IMR-90 (cell line): ENCODE measurements at regions not wholly inside any gene's neighbourhood (a gene's known extent, or its start where the extent isn't known, plus 50 kb on each side); places are given as distances from the start of the nearest gene placed in this dataset.

ENCODE experiments used
- ATAC-seq: fragments of 200-7000 bp; cut with Tn5 transposase; 2 replicates; pipeline ENCODE4 v1.9.1; 2020; ENCODE audit warnings: low read depth, mild to moderate bottlenecking, moderate library complexity
- BruUV-seq: library from RNA; stranded (reverse); fragments of 400-500 nt; replicated peaks from 2 replicates; lab custom pipeline; 2021; lab: Mats Ljungman, UMichigan
- CTCF ChIA-PET: fragments of 300-600 bp; formaldehyde crosslinking; extraction: SDS; loops from one replicate; lab custom pipeline; 2021; ENCODE audit warnings: antibody characterized with exemption; lab: Yijun Ruan, JAX
- POLR2A ChIA-PET: fragments of 300-600 bp; sonication (Branson Sonifier 250); formaldehyde crosslinking; loops from one replicate; lab custom pipeline; 2022; ENCODE audit warnings: antibody characterized with exemption; ENCODE audit not compliant: unreplicated experiment; lab: Charles Lee
- DNase-seq: peaks from one replicate; pipeline ENCODE4 v3.0.0; 2013
- H2AFZ ChIP-seq: replicated peaks from 2 replicates; pipeline ENCODE3; 2013; ENCODE audit warnings: low read length, mild to moderate bottlenecking; ENCODE audit not compliant: poor library complexity
- H2AK5ac ChIP-seq: 2 replicates; pipeline ENCODE4 v1.6.1; 2013; ENCODE audit warnings: low read depth, low read length, inconsistent platforms
- H2AK9ac ChIP-seq: replicated peaks from 2 replicates; pipeline ENCODE3; 2013; ENCODE audit warnings: mild to moderate bottlenecking, low read depth, low read length, moderate library complexity; ENCODE audit not compliant: poor library complexity
- H2BK120ac ChIP-seq: 2 replicates; pipeline ENCODE4 v1.6.1; 2013; ENCODE audit warnings: low read depth, low read length, inconsistent platforms
- H2BK15ac ChIP-seq: 3 replicates; pipeline ENCODE4 v1.6.1; 2013; ENCODE audit warnings: low read depth, low read length, inconsistent platforms
- H2BK20ac ChIP-seq: 2 replicates; pipeline ENCODE4 v1.6.1; 2013; ENCODE audit warnings: low read depth, mild to moderate bottlenecking, inconsistent platforms, low read length, moderate library complexity
- H2BK5ac ChIP-seq: 2 replicates; pipeline ENCODE4 v1.6.1; 2013; ENCODE audit warnings: mild to moderate bottlenecking, low read depth, low read length, inconsistent platforms; ENCODE audit not compliant: poor library complexity, severe bottlenecking
- H3K14ac ChIP-seq: replicated peaks from 2 replicates; pipeline ENCODE4 v1.6.1; 2013; ENCODE audit warnings: low read depth, low read length, inconsistent platforms
- H3K18ac ChIP-seq: 2 replicates; pipeline ENCODE4 v1.6.1; 2013; ENCODE audit warnings: low read depth, low read length, control low read depth
- H3K23ac ChIP-seq: 2 replicates; pipeline ENCODE4 v1.6.1; 2013; ENCODE audit warnings: low read depth, low read length, inconsistent platforms
- H3K27ac ChIP-seq: 2 replicates; pipeline ENCODE4 v1.5.1; 2013; ENCODE audit warnings: mild to moderate bottlenecking, control low read depth, low read length; ENCODE audit not compliant: insufficient read depth
- H3K27me3 ChIP-seq: 2 replicates; pipeline ENCODE4 v1.6.1; 2013; ENCODE audit warnings: low read length; ENCODE audit not compliant: control insufficient read depth, insufficient read depth
- H3K36me3 ChIP-seq: 2 replicates; pipeline ENCODE4 v1.6.1; 2013; ENCODE audit warnings: low read length, mixed read lengths; ENCODE audit not compliant: control insufficient read depth, insufficient read depth
- H3K4ac ChIP-seq: 2 replicates; pipeline ENCODE4 v1.6.1; 2013; ENCODE audit warnings: low read depth, low read length, inconsistent platforms
- H3K4me1 ChIP-seq: 2 replicates; pipeline ENCODE4 v1.6.1; 2013; ENCODE audit warnings: low read length, mixed read lengths; ENCODE audit not compliant: control insufficient read depth, insufficient read depth
- H3K4me2 ChIP-seq: 2 replicates; pipeline ENCODE4 v1.6.1; 2013; ENCODE audit warnings: low read depth, mild to moderate bottlenecking, control low read depth, low read length, moderate library complexity
- H3K4me3 ChIP-seq: 2 replicates; pipeline ENCODE4 v1.5.1; 2013; ENCODE audit warnings: low read depth, mild to moderate bottlenecking, control low read depth, low read length, moderate library complexity; ENCODE audit not compliant: insufficient read depth
- H3K56ac ChIP-seq: 2 replicates; pipeline ENCODE4 v1.6.1; 2013; ENCODE audit warnings: low read length, inconsistent platforms; ENCODE audit not compliant: insufficient read depth; ENCODE audit errors: extremely low read depth
- H3K79me1 ChIP-seq, 2 experiments: 2 replicates each; pipeline ENCODE4 v1.6.1; 2013; ENCODE audit warnings: low read length in 2 of 2, inconsistent platforms in 1 of 2, low read depth in 1 of 2
- H3K9ac ChIP-seq: 2 replicates; pipeline ENCODE4 v1.6.1; 2013; ENCODE audit warnings: low read depth, low read length, control low read depth
- H3K9me1 ChIP-seq: 2 replicates; pipeline ENCODE4 v1.6.1; 2013; ENCODE audit warnings: low read length, inconsistent platforms; ENCODE audit not compliant: insufficient read depth
- H3K9me3 ChIP-seq: 2 replicates; pipeline ENCODE4 v1.6.1; 2013; ENCODE audit warnings: low read length; ENCODE audit not compliant: control insufficient read depth, insufficient read depth
- H4K20me1 ChIP-seq: 2 replicates; pipeline ENCODE4 v1.6.1; 2013; ENCODE audit warnings: low read length, inconsistent platforms; ENCODE audit not compliant: insufficient read depth
- H4K5ac ChIP-seq: 2 replicates; pipeline ENCODE4 v1.6.1; 2013; ENCODE audit warnings: mild to moderate bottlenecking, low read depth, low read length, control low read depth
- H4K8ac ChIP-seq, 2 experiments: 2 replicates each; pipeline ENCODE4 v1.6.1; 2013; ENCODE audit warnings: low read depth in 2 of 2, low read length in 2 of 2, control low read depth in 1 of 2, inconsistent platforms in 1 of 2
- H4K91ac ChIP-seq: 2 replicates; pipeline ENCODE4 v1.6.1; 2013; ENCODE audit warnings: low read depth, low read length, inconsistent platforms; ENCODE audit not compliant: insufficient read depth
- MAFK ChIP-seq: IDR thresholded peaks from 2 replicates; pipeline ENCODE4 v1.6.1; 2012; ENCODE audit warnings: low read depth, low read length, improper control_type of control experiment
- MXI1 ChIP-seq: IDR thresholded peaks from 2 replicates; pipeline ENCODE4 v1.6.1; 2012; ENCODE audit warnings: low read depth, mild to moderate bottlenecking, low read length, moderate library complexity, borderline replicate concordance
- POLR2A ChIP-seq: IDR thresholded peaks from 2 replicates; pipeline ENCODE4 v1.6.1; 2012; ENCODE audit warnings: mild to moderate bottlenecking, low read depth, low read length
- RCOR1 ChIP-seq: IDR thresholded peaks from 2 replicates; pipeline ENCODE4 v1.6.1; 2012; ENCODE audit warnings: mild to moderate bottlenecking, low read length, improper control_type of control experiment; ENCODE audit not compliant: insufficient replicate concordance
- SMC3 ChIP-seq: fragments of 150-350 bp; IDR thresholded peaks from 2 replicates; pipeline ENCODE4 v1.6.1; 2016; ENCODE audit warnings: low read depth, mild to moderate bottlenecking, antibody characterized with exemption, low read length, moderate library complexity
- WGBS, 2 experiments: methylation state at CpG; one replicate each; pipeline versions ENCODE4 v1.1.5 to v1.1.7; 2013; ENCODE audit warnings: missing lambda C conversion rate in 2 of 2; ENCODE audit not compliant: insufficient read length in 1 of 2; ENCODE audit errors: extremely low coverage in 2 of 2; 5-methylcytosine and 5-hydroxymethylcytosine counted together
- dilution Hi-C: fragments of 300-500 bp; cut with HindIII; formaldehyde crosslinking; loops from one replicate; pipeline ENCODE4 v1.14.3; 2018; ENCODE audit warnings: low sequenced_read_pairs; ENCODE audit not compliant: unreplicated experiment
- in situ Hi-C: fragments of 300-500 bp; cut with MboI; formaldehyde crosslinking; loops from 3 replicates; pipeline ENCODE4 v1.14.3; 2019; ENCODE audit warnings: low sequenced_read_pairs, inconsistent platforms, mixed read lengths
- intact Hi-C: fragments of 100-400 bp; cut with micrococcal nuclease; formaldehyde crosslinking; loops from 2 replicates; pipeline ENCODE4 v1.10.0; 2022
- TF ChIP-seq, protein P1 (sequence below): conservative IDR thresholded peaks from 2 replicates; pipeline ENCODE4 v1.5.1; 2012; ENCODE audit warnings: mild to moderate bottlenecking, low read depth, low read length, improper control_type of control experiment

DNA sequence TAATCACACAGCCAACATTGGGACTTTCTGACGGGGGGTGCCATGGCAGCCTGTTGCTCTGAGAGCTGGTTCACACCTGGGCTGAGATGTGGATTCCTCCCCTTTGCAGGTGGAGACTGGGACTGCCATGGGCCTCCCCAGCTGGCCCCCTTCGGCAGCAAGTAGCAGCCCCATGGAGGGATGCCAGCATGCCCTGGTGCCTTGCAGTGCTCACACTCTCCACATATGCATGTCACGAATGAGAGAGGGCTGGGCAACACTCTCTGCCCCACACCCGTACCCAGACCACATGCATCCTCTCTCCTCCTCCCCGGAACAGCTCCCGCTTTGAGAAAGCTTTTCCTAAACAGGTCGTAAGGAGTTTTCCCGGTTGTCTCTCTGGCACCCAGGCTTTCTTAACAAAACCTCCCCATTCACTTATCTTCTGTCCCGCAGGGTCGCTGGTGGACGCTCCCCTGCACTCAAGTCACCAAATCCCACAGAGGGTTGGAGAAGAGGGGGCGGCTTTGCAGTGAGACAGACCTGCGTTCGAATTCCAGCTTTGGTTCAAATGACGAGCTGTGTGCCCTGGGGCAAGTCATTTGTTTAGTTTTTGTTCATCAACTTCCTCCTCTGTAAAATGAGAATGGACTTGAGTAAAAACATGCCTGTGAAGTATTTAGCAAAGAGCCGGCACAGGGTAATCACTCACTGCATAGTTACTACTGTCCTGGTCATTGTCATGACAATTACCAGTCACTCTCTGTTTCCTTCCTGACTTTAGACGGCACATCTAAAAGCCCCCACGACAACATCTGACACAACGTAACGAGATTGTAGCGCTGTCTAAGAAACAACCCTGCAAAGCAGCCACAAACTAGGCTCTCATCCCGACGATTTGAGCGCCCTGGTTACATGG, 231.3 kb upstream of the B3GAT1 start:
- Histone ChIP-seq H4K5ac (no peak overlapping the region), H3K27ac (no peak overlapping the region), H2AK5ac (no peak overlapping the region), H3K4ac (no peak overlapping the region), H3K4me1 (no peaks in the 10 kb centered on the region), H3K27me3 (no peaks in the 10 kb centered on the region), H3K9ac (no peak overlapping the region), H3K9me1 (no peaks in the 10 kb centered on the region), H2AFZ (no peak overlapping the region), H3K4me2 (no peak overlapping the region), H3K18ac (no peak overlapping the region), H2BK15ac (no peak overlapping the region), H3K79me1 (no peaks in the 10 kb centered on the region), H4K91ac (no peak overlapping the region), H3K14ac (no peak overlapping the region), H3K56ac (no peak overlapping the region), H3K4me3 (no peak overlapping the region), H4K8ac (no peak overlapping the region), H2AK9ac (no peak overlapping the region), H3K23ac (no peak overlapping the region), H3K9me3 (peaks cover 59% of the 10 kb centered on the region), H2BK5ac (no peak overlapping the region), H2BK20ac (no peak overlapping the region), H2BK120ac (no peak overlapping the region), H3K36me3 (no peaks in the 10 kb centered on the region), H4K20me1 (no peaks in the 10 kb centered on the region)
- in situ Hi-C loops = no loop called here
- DNase-seq (no peak), ATAC-seq (no peak)
- intact Hi-C loops = no loop called here
- ChIA-PET CTCF (no interaction called here), POLR2A (no interaction called here)
- BruUV-seq = no TSS peak
- dilution Hi-C loops = no loop called here
- TF ChIP-seq RCOR1 (no peak), POLR2A (no peak), MAFK (no peak), MXI1 (no peak), SMC3 (no peak)
- TF ChIP-seq, protein P1, sequence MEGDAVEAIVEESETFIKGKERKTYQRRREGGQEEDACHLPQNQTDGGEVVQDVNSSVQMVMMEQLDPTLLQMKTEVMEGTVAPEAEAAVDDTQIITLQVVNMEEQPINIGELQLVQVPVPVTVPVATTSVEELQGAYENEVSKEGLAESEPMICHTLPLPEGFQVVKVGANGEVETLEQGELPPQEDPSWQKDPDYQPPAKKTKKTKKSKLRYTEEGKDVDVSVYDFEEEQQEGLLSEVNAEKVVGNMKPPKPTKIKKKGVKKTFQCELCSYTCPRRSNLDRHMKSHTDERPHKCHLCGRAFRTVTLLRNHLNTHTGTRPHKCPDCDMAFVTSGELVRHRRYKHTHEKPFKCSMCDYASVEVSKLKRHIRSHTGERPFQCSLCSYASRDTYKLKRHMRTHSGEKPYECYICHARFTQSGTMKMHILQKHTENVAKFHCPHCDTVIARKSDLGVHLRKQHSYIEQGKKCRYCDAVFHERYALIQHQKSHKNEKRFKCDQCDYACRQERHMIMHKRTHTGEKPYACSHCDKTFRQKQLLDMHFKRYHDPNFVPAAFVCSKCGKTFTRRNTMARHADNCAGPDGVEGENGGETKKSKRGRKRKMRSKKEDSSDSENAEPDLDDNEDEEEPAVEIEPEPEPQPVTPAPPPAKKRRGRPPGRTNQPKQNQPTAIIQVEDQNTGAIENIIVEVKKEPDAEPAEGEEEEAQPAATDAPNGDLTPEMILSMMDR = no peak
- 17% methylated on average over 2 of the region's 24 CpGs; no CpG with 5 or more reads in 1 of the 2 experiments for WGBS, 2 experiments
